ENCODE measurements at regions not wholly inside any gene's neighbourhood (a gene's known extent, or its start where the extent isn't known, plus 50 kb on each side); places are given as distances from the start of the nearest gene placed in this dataset.

DNA sequence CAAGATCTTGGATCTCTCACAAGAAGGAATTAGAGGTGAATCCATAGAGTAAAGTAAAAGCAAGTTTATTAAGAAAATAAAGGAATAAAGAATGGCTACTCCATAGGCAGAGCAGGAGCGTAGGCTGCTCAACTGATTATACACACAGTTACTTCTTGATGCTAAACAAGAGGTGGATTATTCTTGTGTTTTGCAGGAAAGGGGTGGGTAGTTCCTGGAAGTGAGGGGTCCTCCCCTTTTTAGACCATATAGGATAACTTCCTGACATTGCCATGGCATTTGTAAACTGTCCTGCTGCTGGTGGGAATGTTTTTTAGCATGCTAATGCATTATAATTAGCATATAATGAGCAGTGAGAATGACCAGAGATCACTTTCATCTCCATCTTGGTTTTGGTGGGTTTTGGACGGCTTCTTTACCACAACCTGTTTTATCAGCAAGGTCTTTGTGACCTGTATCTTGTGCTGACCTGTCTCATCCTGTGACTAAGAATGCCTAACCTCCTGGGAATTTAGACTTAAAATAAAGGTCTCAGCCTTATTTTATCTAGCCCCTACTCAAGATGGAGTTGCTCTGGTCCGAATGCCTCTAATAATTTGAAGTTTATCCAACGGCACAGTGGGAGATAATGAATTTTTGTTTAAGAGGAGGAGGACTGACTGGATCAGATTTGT is 165.7 kb upstream of the DMRT1 start:
- DNase-seq: no peak

DNA sequence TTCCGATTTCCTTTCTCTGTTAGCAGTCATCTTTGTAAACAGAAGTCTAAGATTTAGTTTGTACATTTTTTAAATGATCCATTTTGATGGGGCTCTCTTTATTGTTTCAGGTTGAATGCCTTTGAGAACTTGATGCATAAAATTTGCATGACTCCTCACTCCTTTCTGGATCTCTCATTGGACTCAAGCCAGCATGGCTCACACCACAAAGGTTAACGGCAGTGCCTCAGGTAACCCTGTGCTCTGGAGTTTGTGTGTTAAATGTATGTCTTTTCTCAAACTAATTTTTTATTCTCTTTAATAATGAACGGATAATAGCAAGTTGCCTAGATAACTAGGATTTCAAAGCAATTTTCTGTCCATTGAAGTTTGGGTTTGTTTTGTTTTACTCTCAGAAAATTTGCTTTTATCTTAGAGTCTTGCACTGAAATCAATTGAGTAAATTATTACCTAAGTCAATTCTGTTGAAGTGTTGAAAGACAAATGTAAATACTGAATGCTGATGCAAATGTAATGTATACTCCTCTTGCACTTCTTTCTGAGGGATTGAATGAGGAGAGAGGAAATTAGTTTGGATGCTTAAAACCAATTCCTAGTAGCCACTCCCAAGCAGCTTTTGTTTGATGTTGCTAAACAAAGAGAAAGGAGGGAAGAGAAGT is 164.6 kb upstream of the DMRT1 start:
- DNase-seq: no peak

DNA sequence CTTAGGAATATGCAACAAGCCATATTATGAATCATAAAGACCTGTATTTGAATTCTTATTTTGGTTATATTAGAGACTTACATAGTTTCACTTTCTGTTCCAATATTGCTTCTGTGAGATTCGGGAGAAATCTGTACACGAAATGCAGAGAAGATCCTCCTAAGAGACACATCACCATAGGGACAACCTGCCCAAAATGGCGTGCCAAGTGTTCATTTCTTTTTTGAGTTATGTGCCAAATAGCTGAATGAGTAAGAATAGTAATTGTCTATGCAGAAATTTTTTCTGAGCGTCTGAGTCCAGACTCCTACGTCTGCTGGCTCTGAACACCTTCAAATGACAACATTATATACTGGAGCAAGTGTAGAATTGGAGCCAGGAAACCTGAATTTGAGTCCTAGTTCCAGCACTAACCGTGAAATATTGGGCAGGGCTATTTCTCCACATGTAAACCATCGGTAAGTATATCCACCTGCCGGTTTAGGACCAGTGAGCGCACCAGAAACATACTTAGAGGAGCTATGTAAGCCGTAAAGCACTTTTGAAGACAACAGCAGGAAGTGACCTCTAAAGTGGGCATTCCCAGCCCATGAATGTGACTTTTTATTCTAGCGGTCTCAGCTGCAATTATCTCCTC is 163.9 kb upstream of the DMRT1 start:
- DNase-seq: no peak

DNA sequence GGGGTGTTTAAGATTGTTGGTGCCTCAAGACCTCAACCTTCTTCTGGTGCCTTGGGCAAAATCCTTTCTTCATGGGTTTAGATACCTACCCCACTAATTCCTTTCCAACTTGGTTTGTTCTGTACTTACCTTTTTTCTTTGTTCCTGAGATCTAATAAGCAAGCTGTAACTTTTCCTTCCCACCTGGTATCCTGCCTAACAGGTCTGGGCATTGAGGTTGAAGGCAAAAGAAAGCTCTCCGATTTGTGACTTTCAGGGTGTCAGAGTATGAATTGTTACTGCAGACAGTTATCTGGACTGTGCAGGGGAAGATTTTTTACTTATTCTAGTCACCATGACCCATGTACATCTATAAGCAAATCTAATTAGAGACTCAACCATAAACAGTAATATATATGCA is 162.6 kb upstream of the DMRT1 start:
- no peak for DNase-seq

DNA sequence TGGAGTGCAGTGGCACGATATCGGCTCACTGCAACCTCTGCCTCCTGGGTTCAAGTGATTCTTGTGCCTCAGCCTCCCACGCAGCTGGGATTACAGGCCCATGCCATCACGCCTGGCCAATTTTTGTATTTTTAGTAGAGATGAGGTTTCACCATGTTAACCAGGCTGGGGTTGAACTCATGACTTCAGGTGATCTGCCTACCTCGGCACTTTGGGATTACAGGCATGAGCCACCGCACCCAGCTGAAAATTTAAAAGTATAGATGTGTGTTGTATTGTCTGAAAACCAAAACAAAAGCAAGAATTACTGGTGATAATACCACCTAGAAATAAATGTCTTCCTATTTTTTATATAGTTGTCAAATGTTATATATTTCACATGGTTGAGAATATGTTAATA is 162.0 kb upstream of the DMRT1 start:
- DNase-seq: no peak

DNA sequence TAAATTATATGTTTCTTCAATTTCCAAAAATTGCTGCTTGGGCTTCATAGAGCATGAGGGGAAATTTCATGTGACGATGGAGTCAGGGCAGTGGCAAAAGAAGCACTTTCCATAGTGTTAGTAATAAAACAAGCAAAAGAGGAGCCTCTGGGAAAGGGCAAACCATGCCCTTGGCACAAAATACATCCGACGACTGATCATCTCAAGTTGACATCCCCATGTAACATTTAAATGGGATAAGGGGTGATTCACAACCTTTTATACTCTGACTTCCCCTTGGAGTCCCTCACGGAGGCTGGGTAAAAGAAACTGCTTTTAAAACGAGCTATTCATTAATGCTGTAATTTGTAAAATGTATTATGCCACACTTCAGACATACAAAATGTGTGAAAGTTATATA is 161.4 kb upstream of the DMRT1 start:
- no peak for DNase-seq

DNA sequence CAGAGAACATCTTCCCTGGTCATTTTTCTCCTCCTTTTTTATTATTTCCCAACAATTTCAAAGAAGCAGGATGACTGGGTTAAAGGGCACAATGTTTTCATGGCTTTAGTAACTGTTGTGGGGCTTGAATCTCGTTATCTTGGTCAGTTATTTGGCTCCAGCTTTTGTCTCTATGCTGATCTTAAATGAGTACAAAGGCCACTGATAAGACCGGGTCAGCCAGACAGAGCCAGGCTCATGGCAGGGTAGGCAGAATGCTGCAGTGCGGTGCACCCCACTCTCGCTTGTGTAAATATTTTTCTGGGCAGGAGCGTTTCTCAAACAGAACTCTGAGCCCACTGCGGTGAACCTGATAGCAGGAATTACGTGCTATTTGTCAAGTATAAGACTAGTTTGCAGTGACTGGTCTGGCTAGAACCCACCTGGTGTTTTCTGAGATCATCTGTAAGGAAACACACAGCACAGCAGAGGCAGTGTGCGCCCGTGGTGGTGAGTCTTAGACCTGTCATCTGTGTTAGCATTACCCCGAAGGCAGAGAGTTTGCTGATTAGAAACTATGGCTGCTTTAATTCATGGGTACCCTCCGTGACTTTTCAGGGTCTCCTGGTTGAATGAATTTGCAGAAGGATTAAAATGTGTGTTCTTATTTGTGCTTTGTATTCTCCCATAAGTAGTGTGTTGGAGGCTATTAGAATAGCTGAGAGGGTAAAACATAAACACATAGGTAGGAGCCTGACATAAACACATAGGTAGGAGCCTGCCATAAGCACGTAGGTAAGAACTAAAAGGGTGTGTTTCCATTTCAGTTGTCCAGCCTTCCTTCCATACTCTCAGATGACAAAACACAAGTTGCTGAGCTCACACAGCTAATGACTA is 158.6 kb upstream of the DMRT1 start:
- no peak for DNase-seq

DNA sequence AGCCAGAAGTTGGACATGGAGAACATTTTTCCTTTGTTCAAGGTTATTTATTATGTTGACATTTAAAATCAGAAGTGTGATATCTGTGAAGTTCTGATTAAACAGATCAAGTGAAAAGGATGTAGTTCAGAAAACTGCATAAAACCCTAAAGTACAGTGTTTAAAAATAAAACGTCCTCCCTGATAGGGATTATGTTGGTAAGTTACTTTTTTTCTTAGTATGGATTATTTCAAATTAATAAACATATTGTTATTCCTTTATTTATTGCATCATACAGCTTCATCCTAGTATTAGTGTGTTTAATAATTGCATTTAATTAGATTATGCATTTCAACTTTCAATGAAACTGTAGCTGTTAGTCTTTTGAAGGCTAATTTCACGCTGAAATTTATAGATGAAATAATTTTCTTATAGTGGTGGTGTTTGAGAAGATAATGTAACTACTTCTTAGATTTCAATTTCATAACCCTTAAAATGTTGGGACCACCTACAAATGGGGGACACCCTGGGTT is 157.9 kb upstream of the DMRT1 start:
- no peak for DNase-seq

DNA sequence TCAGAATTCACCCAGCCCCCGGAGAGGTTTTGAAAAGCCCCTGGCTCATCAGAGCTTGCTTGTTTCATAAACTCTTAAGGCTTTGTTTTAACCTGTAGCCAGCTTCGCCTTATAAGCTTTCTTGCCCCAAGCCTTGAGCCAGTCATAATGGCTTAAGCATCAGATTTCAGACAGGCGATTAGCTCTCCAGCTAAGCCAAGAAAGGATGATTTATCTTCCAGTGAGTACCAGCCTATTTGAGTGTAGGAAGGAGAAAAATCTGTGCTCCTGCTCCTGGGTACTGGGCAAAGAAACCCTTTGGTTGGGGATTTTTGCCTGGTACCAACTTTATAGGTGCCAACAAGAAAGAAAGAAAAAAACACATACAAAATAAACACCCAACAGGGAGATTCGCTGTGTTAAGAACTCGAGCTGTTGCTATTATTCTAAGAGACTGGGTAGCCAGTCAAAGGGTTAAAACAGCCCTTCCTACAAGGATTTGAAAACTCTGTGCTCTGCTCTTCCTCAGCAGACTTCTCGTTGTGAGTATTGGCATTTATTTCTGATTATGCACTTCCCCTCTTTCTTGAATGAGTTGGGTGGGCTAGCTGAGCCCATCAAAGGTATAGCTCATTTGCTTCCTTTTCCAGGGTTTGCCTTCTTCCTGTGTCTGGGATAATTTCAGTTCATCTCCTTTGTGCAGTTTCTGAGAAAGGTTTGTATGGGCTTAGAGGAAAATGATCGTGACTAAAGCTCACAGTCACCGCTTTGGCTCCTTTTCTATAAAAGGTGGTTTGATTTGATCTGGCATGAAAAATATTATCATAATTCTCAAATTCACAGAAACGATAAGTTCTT is 157.2 kb upstream of the DMRT1 start:
- no peak for DNase-seq

DNA sequence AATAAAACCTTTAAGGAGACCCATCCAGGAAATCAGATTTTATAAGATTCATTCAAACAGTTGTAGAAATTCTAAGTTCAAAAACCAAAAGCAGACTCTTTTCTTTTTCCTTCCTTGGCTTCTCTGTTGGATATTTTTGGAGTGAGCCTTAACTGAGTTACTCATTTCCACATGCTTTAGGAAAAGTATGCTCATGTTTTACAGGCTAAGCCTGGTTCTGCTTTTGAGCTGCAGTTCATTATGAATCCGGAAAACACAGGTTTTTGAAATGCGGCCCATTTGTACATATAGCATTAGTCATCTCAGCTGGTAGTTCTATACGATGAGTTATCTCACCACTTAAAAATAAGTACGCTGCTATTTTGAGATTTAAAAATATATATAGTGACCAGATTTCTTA is 156.6 kb upstream of the DMRT1 start:
- DNase-seq: no peak

DNA sequence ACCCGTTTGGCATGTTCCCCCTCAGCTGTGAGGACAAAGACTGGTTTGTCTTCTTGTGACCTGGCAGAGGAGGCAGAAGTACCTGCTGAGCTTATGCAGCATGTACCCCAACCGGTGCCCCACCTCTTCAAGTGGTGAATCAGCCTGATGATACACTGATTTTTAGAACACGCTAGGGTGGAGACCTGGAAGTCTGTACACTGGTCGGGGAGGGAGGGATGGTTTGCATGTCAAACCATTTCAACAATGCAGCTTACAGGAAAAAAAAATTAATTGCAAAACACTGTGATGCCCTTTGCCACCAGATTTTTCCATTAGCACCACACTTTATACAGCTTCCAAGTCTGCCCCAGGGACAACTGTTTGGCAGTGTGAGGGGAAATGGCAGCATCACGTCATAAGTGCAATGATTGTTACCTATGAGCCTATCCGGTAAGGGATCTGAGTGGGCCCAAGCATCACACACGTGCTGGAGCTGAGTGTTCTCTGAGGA is 155.1 kb upstream of the DMRT1 start:
- no peak for DNase-seq

DNA sequence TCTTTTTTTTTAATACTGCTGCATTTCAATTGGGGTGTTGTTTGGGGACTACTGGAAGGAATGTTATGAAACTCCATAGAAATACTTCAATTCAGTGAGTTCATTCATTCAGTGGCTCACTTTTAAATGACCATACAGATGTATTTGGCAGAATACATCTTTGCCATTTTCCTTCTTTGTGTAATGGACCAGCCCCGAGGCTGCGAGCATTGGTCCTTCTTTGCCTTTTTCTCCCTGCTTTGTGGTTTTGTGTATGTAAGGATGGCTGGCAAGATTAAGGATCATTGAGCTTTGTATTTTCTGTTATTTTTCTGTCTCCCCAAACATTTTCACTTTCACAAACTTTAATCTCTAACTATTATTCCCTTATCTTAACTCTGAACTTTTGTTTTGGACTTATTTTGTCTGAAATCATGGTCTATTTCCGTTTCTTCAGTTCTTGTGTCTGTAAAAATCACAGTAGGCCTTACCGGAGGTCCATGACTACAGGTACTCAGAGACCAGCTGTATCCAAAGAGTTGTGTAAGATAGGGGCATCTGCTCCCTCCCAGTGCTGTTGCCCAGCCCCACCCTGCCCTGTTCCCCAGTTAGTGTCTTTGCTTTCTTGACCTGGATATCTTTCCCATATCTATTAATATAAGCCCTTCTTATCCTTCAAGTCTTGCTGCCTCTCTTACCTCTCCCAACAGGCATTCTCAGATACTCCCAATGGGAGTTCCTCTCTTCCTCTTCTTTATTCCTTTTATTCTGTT is 154.3 kb upstream of the DMRT1 start:
- no peak for DNase-seq

DNA sequence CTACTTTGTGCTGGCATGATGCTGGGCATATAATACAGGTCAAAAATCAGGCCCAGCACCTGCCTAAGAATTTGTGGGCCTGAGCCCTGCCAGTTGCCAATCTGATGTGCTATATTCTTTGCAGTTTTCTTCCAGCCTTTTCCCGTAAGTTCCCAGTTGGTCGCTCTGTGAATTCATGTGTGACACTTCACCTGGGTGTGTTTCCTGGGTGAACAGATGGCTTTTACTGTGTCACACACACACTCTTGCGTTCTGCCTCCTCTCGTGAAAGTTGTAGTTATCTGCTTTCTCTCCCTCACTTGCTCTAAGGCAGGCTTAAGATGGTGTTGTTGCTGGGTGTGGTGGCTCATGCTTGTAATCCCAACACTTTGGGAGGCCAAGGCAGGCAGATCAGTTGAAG is 153.5 kb upstream of the DMRT1 start:
- DNase-seq: no peak

DNA sequence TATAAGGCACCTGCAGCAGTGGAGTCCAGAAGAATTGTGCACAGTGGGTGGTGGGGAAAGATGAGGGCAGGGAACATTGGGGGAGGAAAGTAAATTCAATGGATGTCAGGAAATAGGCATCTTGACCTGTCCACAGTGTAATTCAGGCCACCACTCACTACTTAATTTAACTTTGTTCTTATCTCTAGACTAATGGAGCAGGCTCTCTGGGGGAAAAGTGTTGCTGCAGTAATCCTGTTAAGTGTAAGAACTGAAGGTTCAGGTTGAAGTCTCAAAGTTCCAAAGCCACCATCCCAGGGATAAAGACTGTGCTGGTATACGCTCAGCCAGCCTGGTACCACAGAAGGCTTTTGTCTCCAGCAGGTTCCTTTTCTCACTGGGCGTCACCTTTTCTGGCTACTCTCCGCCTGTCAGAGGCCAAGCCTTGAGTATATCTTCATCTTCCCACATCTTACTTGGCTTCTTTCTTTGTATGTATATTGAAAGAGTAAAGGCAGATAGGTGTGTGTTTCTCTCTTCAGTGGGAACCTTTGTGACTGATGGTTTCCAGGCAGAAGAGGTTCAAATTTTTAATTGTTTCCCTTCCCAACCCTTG is 150.9 kb upstream of the DMRT1 start:
- no peak for DNase-seq

DNA sequence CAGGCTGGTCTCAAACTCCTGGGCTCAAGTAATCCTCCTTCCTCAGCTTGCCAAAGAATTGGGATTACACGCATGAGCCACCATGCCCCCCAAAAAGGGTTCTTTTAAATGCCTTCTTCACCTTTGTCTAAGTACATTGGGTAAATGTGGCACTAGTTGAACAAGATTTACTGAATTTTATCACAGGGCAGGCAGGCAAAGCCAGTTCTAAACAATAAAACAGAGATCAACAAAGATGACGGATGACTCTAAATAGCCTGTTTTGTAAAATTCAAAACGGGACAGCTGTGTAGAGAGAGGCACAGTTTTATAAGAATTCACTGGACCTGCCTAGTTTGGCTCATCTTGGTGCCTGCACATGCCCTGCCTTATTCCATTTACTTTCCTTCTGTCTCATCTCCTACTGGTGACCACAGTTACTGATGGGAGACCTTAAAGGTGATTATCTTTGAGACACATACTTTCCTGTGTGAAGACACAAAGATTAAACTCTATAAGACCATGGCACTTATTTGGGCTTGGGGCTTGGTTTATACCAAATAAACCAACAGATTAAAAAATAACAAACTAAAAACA is 149.6 kb upstream of the DMRT1 start:
- DNase-seq: no peak

DNA sequence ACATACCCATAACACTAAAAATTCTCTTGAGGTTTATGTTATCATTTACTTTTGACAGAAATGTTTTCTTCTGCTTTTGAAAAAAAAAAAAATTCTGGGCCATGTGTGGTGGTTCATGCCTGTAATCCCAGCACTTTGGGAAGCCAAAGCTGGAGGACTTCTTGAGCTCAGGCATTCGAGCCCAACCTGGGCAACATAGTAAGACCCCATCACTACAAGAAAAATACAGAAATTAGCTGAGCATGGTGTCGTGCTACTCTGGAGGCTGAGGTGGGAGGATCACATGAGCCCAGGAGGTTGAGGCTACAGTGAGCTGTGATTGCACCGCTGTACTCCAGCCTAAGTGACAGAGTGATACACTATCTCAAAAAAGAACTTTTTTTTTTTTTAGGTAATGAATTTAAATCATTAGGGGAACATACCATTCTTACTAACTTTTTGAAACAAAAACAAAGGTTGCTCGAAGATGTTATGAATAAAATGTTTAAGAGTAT is 148.8 kb upstream of the DMRT1 start:
- DNase-seq: no peak

DNA sequence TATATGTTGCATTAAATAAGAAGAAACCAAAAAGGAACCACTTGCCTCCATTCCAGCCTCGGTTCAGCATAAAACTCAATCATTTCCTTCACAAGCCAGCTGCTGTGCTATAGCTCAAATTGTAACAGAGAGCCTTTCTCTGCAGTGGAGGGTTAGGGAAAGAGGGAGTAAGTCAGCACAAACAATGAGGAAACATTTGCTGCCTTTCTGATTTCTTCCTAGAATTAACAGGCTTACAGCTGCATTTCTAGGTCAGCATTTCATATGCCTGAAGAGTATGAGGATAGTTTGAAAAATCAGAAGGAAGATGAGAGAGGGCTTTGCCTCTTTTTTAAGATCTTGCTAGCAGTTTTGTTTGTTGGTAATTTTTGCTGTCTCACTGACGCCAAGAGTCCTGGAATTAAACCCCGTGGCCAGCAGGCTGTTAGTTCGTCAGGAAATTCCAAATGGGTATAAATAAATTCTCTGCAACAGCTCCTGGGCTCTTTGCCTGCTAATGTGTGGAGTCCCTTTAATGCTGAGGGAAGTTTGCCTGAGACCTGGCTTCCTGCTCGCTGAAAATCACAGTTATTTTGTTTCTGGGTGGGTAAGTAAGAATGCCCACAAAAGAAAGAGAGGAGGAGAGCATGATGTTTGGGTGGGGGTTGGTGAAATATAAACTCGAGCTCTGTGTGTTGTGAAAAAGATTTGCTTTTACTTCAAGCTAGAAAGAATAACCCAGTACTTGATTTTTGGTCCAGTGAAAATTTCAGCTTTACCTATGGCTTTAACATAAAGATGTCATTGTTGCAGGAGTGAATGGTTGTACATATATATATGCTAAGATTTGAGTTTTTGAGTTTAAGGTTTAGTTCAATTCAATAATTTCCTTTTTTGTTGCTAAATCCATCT is 148.1 kb upstream of the DMRT1 start:
- no peak for DNase-seq

DNA sequence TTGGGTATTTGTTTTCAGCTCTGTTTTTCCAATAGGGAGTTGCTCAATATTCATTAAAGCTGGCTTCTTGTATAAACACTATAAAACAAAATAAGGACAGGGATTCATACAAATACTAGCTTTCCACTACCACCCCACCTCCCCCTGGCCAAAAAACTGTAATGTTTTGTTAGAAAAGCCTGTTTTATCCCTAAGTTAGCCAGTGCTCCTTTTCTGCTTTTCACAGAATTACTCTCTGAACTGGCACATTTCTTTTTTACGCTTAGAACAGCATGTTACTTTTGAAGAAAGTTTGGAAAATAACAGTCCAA is 147.4 kb upstream of the DMRT1 start:
- no peak for DNase-seq

DNA sequence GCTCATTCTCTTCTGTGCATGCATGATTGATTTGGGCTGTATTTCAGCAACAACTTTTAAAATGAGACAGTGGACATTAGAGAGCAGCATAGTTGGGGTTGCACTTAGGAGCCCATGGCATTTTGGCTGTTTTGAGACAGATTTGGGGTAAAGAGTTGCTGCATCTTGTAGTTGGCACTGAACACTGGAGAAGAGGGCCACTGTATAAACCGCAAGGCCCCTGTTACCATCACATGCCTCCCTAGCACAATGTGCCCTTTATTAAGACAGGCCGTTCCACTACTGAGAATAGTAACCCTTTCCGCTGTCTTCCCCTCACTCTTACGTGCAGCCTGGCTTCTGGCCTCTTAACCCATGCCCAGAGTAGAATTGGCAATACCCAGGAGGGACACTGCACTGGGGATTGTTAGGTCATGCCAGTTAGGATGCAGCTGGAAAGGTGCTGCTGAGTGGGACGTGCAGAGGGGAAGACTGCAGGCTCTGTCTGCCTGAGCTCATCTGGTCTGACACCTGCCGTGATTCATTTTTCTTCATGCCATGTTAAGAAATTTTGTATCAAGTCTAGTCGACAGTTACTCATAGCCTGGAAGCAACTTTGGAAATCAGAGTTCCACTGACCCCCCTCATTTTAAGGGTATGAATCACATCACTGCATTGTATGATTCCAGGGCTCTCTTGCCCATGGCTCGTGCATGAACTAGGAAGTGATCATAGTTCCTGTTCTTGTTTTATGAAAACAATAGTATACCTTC is 146.9 kb upstream of the DMRT1 start:
- no peak for DNase-seq
